ENCODE measurements at regions not wholly inside any gene's neighbourhood (a gene's known extent, or its start where the extent isn't known, plus 50 kb on each side); places are given as distances from the start of the nearest gene placed in this dataset.
"Not testable (repeated sequence)": the region's sequence is repeated elsewhere in the genome, so short reads cannot be mapped to it uniquely, and the experiment has no call there.

- no peak for DNase-seq
These were observed 113.8 kb upstream of the RBPJ start for GRCh38 chr4:26206999-26207398.

GRCh38 chr4:26207631-26208030, 113.2 kb upstream of the RBPJ start:
- DNase-seq, result peak in 1 of 58 donors; percentile 8

DNA sequence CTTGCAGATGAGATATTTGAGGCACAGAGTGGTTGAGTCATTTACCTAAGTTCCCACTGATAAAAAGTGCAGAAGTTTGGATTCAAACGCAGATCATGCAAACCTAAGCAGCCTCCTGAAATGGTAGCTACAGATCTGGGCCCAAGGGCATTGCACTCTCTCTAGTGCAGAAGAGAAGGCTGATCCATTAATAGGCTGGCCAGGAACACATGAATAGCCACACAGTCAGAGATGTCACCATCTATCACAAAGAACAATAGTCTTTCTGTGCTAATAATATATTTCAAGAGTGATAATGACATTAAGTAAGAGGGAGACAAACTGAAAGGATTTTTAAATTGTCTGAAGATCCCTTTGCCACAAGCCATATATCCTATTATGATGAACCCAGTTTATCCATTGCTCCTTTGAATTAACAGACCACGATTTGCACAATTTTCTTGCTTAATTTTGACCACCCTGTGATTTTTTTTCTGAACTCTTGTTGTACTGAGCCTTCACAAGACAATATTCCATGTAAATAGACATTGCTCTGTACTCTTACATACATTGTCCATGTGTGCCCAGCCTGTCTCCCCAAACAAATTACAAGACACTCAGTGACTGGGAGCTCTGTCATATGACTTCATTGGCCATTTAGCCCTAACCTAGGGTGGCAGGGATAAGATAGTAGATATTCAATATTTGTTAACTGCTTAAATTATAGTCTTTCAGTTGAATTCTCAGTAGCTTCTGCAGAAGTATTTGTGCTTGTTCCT, 112.4 kb upstream of the RBPJ start:
- DNase-seq, result peak in 15 of 58 donors; percentile 1 to 69 (median 20)

DNA sequence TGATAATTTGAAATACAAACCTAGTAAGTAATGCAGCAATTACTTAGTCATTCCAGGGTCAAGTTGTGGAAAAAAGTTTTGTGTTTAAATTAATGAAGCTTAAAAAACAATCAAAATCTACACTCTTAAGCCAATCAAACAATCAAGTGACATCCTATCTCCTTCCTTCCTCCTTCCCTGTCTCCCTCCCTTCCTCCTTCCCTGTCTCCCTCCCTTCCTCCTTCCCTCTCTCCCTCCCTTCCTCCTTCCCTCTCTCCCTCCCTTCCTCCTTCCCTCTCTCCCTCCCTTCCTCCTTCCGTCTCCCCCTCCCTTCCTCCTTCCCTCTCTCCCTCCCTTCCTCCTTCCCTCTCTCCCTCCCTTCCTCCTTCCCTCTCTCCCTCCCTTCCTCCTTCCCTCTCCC, 111.4 kb upstream of the RBPJ start:
- not testable (repeated sequence) for DNase-seq

GRCh38 chr4:26212528-26212927, 108.3 kb upstream of the RBPJ start:
- DNase-seq, result no peak

- no peak for DNase-seq
These were observed 107.5 kb upstream of the RBPJ start for GRCh38 chr4:26213317-26213716.

- DNase-seq, result no peak
These were observed 105.8 kb upstream of the RBPJ start for GRCh38 chr4:26214994-26215393.

- no peak for DNase-seq
These were observed 105.1 kb upstream of the RBPJ start for GRCh38 chr4:26215725-26216124.

GRCh38 chr4:26217481-26217880, 103.3 kb upstream of the RBPJ start:
- no peak for DNase-seq

DNA sequence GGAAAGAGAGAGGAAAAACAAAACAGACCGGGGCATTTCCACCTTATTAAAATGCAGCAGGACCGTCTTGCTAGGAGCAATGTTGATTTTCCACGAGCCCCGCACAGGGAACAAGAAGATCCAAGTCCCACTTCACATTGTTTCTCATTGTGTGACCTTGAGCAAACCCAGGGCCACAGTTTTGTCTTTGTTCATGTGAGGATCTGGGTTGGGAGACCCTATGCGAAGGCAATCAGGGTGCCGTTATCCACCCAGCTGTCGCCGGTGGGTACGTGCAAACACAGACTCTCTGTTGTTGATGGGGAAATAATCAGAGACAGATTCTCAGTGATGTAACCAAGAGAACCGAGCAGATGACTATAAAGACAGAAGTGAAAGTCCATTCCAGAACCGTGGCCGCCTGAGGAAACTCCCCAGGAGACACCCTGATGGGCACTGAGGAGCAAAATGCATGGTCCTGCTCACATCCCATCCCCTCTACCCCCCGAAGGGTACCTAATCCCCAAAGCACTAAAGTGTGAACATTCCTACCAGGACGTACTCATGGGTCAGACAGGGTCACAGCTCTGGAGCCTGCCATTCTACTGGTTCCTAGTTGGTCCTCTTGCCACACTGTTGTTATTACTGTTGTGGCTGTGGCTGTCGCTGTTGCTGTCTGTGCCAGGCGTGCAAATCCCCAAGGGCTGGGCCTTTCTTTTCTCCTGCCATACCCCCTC, 102.7 kb upstream of the RBPJ start:
- DNase-seq, result peak in 26 of 58 donors; percentile 10 to 65 (median 40)

- peak in 11 of 58 donors; percentile 4 to 56 (median 42) for DNase-seq
These were observed 101.9 kb upstream of the RBPJ start for GRCh38 chr4:26218677-26219605.

GRCh38 chr4:26220696-26221095, 100.1 kb upstream of the RBPJ start:
- DNase-seq, result no peak

DNA sequence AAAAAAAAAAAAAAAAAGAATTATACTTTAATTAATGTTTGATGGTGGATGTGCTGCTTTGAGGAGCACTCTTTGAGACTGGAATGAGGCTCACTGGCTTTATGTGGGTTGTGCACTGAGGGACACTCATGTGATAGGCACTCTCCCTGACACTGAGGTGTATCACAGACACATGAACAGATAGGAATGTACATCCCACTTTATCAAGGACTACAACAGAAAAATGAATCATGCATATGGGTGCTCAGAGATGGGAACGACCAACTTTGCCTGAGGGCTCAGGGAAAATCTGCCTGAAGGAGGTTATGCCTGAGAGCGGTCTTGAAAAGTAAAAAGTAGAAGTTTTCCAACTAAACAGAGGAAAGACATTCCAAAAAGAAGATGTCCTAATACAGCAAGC, 97.7 kb upstream of the RBPJ start:
- no peak for DNase-seq

DNA sequence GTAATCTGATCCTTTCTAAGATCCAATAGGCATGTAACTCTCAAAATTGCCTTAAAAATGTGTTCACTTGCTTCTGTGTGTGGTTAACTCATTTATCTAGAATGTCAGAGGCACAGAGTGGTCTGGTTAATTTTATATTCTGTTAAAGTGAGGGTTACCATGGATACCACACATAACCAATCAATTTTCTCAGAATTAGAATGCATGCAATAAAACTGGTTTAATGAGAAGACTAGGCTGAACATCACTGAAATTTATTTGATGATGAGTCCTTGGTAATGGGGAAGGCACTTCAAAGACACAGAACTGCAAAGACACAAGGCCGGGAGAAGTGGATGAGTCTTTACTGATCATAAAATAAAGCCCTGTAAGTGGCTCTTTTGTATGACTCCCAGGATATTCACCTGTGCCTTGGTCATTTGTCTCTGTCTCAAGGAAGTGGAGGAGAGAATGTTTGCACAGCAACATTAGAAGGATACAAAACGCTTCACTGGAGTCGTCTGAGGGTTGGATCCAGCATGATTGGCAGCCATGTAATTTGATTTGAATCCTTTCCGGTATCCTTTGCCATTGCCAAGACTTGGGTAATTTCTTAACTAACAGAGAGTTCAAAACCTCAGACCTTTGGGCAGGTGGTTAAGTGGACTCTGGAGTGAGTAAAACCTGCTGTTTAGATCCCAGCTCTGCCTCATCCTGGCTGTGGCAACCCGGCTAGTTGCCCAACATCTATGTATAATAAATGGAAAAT, 94.0 kb upstream of the RBPJ start:
- DNase-seq, result no peak

DNA sequence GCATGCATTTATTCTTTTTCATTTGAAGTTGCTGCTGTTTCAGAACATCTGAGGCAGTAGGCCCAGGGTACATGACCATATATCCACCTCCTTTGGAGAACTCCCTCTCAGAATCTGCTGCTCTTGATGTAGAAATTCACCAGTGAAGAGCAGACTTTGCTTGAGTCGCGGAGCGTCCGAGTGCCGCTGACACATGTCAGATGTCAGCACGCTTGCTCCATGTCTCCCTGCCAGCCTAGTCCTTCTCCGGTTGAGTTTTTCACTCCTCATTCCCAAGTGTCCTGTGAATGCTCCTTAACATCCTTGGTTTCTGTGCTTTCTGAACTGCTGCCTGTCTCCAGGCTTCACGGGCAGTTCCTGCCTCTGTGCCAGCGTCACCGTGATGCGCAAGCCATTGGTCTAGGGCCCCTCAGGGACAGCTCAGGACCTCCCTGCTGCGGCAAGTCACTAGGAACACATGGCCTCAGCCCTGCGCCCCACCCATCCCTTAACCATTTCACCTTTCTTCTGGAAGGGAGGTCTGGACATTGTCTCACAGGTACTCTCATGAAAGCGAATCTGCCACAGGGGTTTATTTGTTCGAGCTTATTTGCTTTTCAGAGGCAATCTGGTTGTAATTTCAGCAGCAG, 93.1 kb upstream of the RBPJ start:
- no peak for DNase-seq

GRCh38 chr4:26228883-26229282, 91.9 kb upstream of the RBPJ start:
- no peak for DNase-seq

DNA sequence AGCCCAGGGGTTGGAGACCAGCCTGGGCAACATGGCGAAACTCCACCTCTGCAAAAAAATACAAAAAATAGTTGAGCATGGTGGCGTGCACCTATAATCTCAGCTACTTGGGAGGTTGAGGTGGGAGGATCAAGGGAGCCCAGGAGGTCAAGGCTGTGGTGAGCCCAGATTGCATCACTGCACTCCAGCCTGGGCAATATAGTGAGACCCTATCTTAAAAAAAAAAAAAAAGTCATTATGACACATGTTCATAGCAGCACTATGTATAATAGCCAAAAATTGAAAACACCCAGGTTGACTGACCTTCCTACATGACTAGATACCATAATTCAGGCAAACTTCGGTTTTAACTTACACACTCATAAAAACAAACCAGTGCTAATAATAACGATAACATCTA, 90.8 kb upstream of the RBPJ start:
- no peak for DNase-seq

DNA sequence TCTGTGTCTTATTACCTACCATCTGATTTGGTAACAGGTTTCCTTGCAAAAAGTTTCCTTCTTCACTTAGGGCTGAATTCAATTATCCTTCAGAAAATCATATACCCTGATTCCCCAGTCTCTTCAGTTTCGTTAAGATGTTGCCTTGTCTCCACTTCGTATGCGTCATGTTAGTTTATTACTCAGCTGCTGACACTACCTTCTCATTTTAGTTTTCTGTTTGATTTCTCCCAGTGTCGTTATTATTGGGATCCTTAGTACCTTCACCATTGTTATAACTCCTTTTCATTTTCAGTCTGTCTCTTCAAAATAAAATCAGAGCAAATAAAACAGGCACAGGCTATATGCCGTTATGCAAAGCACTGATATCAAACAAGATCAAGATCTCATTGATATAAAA, 87.5 kb upstream of the RBPJ start:
- no peak for DNase-seq

DNA sequence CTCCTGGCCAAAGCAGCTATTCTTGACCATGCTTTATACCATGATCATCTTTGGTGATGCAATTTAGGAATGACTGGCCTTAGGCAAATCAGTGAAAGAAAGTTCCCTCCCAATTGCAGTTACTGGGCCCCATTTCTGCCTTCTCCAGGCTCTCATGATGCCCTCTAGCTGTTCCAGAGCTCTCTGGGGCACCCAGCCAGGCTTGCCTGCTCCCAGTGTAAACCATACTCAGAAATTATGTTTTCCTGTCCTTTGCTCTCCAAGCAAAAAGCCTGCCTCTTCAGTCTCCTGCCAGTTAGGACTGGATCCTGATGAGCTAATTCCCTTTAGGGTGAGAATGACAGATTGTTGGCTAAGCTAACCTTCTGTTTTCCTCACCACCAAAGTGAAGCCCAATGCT, 85.3 kb upstream of the RBPJ start:
- DNase-seq, result peak in 20 of 58 donors; percentile 1 to 31 (median 7)

- no peak for DNase-seq
These were observed 82.9 kb upstream of the RBPJ start for GRCh38 chr4:26237916-26238315.

DNA sequence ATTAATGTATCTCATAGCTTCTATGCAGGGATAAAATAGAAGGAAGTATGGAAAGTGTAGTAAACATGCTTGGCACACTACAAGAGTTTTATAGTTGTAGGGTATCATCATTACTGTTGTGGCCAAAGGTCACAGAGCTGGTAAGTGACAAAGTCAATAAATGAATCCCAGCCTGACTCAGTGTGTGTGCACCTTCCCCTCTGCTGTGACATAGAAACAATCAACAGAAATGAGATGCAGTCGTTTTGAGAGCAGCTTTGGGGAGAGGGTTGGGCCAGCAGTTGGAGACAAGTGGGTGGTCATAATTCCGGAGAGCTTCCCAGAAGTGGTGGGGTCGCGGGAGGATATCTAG, 82.4 kb upstream of the RBPJ start:
- no peak for DNase-seq
